ENCODE measurements at regions not wholly inside any gene's neighbourhood (a gene's known extent, or its start where the extent isn't known, plus 50 kb on each side); places are given as distances from the start of the nearest gene placed in this dataset.

- no peak overlapping the region for H3K4me3 ChIP-seq
- intact Hi-C loops (cut with DNase I; ENCODE audit: low total_unique reads), result no loop called here
- no peaks in the 10 kb centered on the region for H3K9me3 ChIP-seq
- no peaks in the 10 kb centered on the region for H3K27me3 ChIP-seq
- TF ChIP-seq CTCF (IDR thresholded peaks at IDR 0.05), result peak; percentile 36 to 79 (median 61)
- no peak for TF ChIP-seq POLR2A (IDR thresholded peaks at IDR 0.05)
- 22 to 25% methylated on average over 8 of the region's 8 CpGs for WGBS, 2 donors
- H3K27ac ChIP-seq, result no peak overlapping the region
- peak; percentile 69 for DNase-seq
- no peaks in the 10 kb centered on the region for H3K4me1 ChIP-seq
- H3K36me3 ChIP-seq (ENCODE audit: low read depth, missing control alignments), result no peaks in the 10 kb centered on the region
These were observed 50.6 kb upstream of the UQCRFS1 start for GRCh38 chr19:29263305-29264135.

- intact Hi-C loops (cut with DNase I; ENCODE audit: low total_unique reads), result no loop called here
- 87 to 89% methylated on average over 7 of the region's 7 CpGs for WGBS, 2 donors
- no peaks in the 10 kb centered on the region for H3K27me3 ChIP-seq
These were observed 51.9 kb upstream of the UQCRFS1 start for GRCh38 chr19:29264897-29265296.

GRCh38 chr19:29265436-29265835 lies 52.5 kb upstream of the UQCRFS1 start:
- H3K36me3 ChIP-seq (ENCODE audit: low read depth, missing control alignments), result no peaks in the 10 kb centered on the region
- TF ChIP-seq POLR2A (IDR thresholded peaks at IDR 0.05) (no peak), CTCF (IDR thresholded peaks at IDR 0.05) (no peak)
- no peak for DNase-seq
- no peaks in the 10 kb centered on the region for H3K27me3 ChIP-seq
- H3K9me3 ChIP-seq, result no peaks in the 10 kb centered on the region
- H3K4me3 ChIP-seq, result no peak overlapping the region
- no peak overlapping the region for H3K27ac ChIP-seq
- no peaks in the 10 kb centered on the region for H3K4me1 ChIP-seq
- intact Hi-C loops (cut with DNase I; ENCODE audit: low total_unique reads), result no loop called here
- WGBS, 2 donors, result 83 to 88% methylated on average over 6 of the region's 6 CpGs

More at GRCh38 chr19:29264897-29265296, 51.9 kb upstream of the UQCRFS1 start:
- DNase-seq, result no peak
- Histone ChIP-seq H3K4me1 (no peaks in the 10 kb centered on the region), H3K27ac (no peak overlapping the region), H3K36me3 (ENCODE audit: low read depth, missing control alignments) (no peaks in the 10 kb centered on the region), H3K9me3 (no peaks in the 10 kb centered on the region), H3K4me3 (no peak overlapping the region)
- TF ChIP-seq CTCF (IDR thresholded peaks at IDR 0.05), result no peak
- no peak for TF ChIP-seq POLR2A (IDR thresholded peaks at IDR 0.05)

- H3K9me3 ChIP-seq, result no peaks in the 10 kb centered on the region
- intact Hi-C loops (cut with DNase I; ENCODE audit: low total_unique reads), result no loop called here
- H3K4me3 ChIP-seq, result no peak overlapping the region
- H3K27me3 ChIP-seq, result no peaks in the 10 kb centered on the region
- no peaks in the 10 kb centered on the region for H3K4me1 ChIP-seq
- WGBS, 2 donors, result 58 to 60% methylated on average over 4 of the region's 4 CpGs
- H3K27ac ChIP-seq, result no peak overlapping the region
- no peak for DNase-seq
- H3K36me3 ChIP-seq (ENCODE audit: low read depth, missing control alignments), result no peaks in the 10 kb centered on the region
- TF ChIP-seq CTCF (IDR thresholded peaks at IDR 0.05), result no peak
- TF ChIP-seq POLR2A (IDR thresholded peaks at IDR 0.05), result no peak
These were observed 53.0 kb upstream of the UQCRFS1 start for GRCh38 chr19:29266001-29266400.

GRCh38 chr19:29266603-29267002 lies 53.7 kb upstream of the UQCRFS1 start:
- 88 to 90% methylated on average over 4 of the region's 4 CpGs for WGBS, 2 donors
- no peaks in the 10 kb centered on the region for H3K27me3 ChIP-seq
- intact Hi-C loops (cut with DNase I; ENCODE audit: low total_unique reads), result no loop called here

More at GRCh38 chr19:29266603-29267002, 53.7 kb upstream of the UQCRFS1 start:
- no peaks in the 10 kb centered on the region for H3K9me3 ChIP-seq
- no peak overlapping the region for H3K27ac ChIP-seq
- H3K36me3 ChIP-seq (ENCODE audit: low read depth, missing control alignments), result no peaks in the 10 kb centered on the region
- H3K4me1 ChIP-seq, result no peaks in the 10 kb centered on the region
- no peak for DNase-seq
- no peak overlapping the region for H3K4me3 ChIP-seq
- no peak for TF ChIP-seq CTCF (IDR thresholded peaks at IDR 0.05)
- no peak for TF ChIP-seq POLR2A (IDR thresholded peaks at IDR 0.05)
